ENCODE measurements at regions not wholly inside any gene's neighbourhood (a gene's known extent, or its start where the extent isn't known, plus 50 kb on each side); places are given as distances from the start of the nearest gene placed in this dataset.

DNA sequence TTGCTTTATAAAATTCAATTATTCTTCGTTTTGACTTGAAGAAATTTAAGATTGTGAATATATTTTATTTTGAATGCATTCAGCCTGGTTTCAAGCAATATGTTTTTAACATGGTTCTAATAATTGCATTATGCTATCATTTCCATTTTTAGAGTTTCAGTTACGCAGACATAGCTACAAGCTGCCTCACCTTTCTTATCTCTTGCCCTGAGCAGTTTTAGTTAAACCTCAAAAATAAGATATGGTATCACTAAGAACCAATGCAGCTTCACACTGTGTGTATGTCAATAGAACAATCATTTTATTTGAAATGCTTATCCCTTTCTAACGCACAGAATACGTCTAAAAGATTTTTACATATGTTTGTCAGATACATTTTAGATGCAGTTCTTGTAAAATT lies 632.6 kb upstream of the KCND2 start:
- WGBS, result 73% methylated on average over 4 of the region's 4 CpGs
- TF ChIP-seq TAF1 (conservative IDR thresholded peaks at IDR 0.05) (no peak), HNF4G (IDR thresholded peaks at IDR 0.05) (no peak), RAD21 (IDR thresholded peaks at IDR 0.05) (no peak), FOXA2 (IDR thresholded peaks at IDR 0.05) (no peak), SP1 (IDR thresholded peaks at IDR 0.05) (no peak), HNF4A (conservative IDR thresholded peaks at IDR 0.05) (no peak), GABPA (IDR thresholded peaks at IDR 0.05 in 1 of 2, conservative IDR thresholded peaks at IDR 0.05 in 1 of 2) (no peak), RXRA (IDR thresholded peaks at IDR 0.05) (no peak)
- TF ChIP-seq, protein P1, sequence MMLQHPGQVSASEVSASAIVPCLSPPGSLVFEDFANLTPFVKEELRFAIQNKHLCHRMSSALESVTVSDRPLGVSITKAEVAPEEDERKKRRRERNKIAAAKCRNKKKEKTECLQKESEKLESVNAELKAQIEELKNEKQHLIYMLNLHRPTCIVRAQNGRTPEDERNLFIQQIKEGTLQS (IDR thresholded peaks at IDR 0.05), result no peak
- TF ChIP-seq, protein P2, sequence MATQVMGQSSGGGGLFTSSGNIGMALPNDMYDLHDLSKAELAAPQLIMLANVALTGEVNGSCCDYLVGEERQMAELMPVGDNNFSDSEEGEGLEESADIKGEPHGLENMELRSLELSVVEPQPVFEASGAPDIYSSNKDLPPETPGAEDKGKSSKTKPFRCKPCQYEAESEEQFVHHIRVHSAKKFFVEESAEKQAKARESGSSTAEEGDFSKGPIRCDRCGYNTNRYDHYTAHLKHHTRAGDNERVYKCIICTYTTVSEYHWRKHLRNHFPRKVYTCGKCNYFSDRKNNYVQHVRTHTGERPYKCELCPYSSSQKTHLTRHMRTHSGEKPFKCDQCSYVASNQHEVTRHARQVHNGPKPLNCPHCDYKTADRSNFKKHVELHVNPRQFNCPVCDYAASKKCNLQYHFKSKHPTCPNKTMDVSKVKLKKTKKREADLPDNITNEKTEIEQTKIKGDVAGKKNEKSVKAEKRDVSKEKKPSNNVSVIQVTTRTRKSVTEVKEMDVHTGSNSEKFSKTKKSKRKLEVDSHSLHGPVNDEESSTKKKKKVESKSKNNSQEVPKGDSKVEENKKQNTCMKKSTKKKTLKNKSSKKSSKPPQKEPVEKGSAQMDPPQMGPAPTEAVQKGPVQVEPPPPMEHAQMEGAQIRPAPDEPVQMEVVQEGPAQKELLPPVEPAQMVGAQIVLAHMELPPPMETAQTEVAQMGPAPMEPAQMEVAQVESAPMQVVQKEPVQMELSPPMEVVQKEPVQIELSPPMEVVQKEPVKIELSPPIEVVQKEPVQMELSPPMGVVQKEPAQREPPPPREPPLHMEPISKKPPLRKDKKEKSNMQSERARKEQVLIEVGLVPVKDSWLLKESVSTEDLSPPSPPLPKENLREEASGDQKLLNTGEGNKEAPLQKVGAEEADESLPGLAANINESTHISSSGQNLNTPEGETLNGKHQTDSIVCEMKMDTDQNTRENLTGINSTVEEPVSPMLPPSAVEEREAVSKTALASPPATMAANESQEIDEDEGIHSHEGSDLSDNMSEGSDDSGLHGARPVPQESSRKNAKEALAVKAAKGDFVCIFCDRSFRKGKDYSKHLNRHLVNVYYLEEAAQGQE (IDR thresholded peaks at IDR 0.05), result no peak
- TF ChIP-seq, protein P3, sequence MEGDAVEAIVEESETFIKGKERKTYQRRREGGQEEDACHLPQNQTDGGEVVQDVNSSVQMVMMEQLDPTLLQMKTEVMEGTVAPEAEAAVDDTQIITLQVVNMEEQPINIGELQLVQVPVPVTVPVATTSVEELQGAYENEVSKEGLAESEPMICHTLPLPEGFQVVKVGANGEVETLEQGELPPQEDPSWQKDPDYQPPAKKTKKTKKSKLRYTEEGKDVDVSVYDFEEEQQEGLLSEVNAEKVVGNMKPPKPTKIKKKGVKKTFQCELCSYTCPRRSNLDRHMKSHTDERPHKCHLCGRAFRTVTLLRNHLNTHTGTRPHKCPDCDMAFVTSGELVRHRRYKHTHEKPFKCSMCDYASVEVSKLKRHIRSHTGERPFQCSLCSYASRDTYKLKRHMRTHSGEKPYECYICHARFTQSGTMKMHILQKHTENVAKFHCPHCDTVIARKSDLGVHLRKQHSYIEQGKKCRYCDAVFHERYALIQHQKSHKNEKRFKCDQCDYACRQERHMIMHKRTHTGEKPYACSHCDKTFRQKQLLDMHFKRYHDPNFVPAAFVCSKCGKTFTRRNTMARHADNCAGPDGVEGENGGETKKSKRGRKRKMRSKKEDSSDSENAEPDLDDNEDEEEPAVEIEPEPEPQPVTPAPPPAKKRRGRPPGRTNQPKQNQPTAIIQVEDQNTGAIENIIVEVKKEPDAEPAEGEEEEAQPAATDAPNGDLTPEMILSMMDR (IDR thresholded peaks at IDR 0.05; ENCODE audit: low read depth, low read length, missing input control), result no peak
- TF ChIP-seq, protein P4, sequence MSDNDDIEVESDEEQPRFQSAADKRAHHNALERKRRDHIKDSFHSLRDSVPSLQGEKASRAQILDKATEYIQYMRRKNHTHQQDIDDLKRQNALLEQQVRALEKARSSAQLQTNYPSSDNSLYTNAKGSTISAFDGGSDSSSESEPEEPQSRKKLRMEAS (IDR thresholded peaks at IDR 0.05), result no peak
- TF ChIP-seq, protein P5, sequence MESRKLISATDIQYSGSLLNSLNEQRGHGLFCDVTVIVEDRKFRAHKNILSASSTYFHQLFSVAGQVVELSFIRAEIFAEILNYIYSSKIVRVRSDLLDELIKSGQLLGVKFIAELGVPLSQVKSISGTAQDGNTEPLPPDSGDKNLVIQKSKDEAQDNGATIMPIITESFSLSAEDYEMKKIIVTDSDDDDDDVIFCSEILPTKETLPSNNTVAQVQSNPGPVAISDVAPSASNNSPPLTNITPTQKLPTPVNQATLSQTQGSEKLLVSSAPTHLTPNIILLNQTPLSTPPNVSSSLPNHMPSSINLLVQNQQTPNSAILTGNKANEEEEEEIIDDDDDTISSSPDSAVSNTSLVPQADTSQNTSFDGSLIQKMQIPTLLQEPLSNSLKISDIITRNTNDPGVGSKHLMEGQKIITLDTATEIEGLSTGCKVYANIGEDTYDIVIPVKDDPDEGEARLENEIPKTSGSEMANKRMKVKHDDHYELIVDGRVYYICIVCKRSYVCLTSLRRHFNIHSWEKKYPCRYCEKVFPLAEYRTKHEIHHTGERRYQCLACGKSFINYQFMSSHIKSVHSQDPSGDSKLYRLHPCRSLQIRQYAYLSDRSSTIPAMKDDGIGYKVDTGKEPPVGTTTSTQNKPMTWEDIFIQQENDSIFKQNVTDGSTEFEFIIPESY (IDR thresholded peaks at IDR 0.05), result no peak

DNA sequence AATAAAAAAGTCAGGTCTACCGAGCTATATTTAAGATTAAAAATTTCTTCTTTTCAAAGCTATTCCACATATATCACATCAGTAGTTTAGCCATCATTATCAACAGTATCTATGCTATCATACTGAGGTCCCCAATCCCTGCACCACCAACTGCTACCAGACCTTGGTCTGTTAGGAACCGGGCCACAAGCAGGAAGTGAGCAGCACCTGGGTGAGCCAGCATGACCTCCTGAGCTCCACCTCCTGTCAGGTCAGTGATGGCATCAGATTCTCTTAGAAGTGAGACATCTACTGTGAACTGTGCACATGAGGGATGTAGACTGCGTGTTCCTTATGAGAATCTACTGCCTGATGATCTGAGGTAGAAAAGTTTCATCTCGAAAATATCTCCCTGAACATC lies 632.1 kb upstream of the KCND2 start:
- no peaks in the 10 kb centered on the region for H3K27me3 ChIP-seq (ENCODE audit: control insufficient read depth in 4 of 4, insufficient read depth in 4 of 4, low read length in 3 of 4)
- no peak overlapping the region for H3K27ac ChIP-seq (ENCODE audit: low read depth in 1 of 2, low read length in 2 of 2)
- no peak overlapping the region for H3K4me3 ChIP-seq (ENCODE audit: low read depth in 1 of 3, low read length in 3 of 3)
- H3K4me1 ChIP-seq (ENCODE audit: control insufficient read depth in 4 of 4, insufficient read depth in 4 of 4, low read length in 3 of 4), result no peaks in the 10 kb centered on the region
- H3K9me3 ChIP-seq (ENCODE audit: control insufficient read depth in 4 of 4, low read length in 3 of 4), result no peaks in the 10 kb centered on the region
- WGBS, result 71% methylated on average over 4 of the region's 4 CpGs
- no peak for DNase-seq (ENCODE audit: low spot score)
- H3K9ac ChIP-seq (ENCODE audit: low read depth in 1 of 2, low read length in 2 of 2), result no peak overlapping the region
- no peak for TF ChIP-seq GABPA (IDR thresholded peaks at IDR 0.05 in 1 of 2, conservative IDR thresholded peaks at IDR 0.05 in 1 of 2)
- TF ChIP-seq HNF4G (IDR thresholded peaks at IDR 0.05), result no peak
- no peak for TF ChIP-seq EGR1 (IDR thresholded peaks at IDR 0.05; ENCODE audit: low read depth in 2 of 2)
- no peak for TF ChIP-seq RAD21 (IDR thresholded peaks at IDR 0.05)
- TF ChIP-seq, protein P5 (IDR thresholded peaks at IDR 0.05), result no peak
- no peaks in the 10 kb centered on the region for H3K36me3 ChIP-seq (ENCODE audit: control insufficient read depth in 4 of 4, insufficient read depth in 3 of 4, low read depth in 1 of 4, low read length in 3 of 4)

More for the DNA sequence above, 632.6 kb upstream of the KCND2 start:
- no peak overlapping the region for H3K27ac ChIP-seq (ENCODE audit: low read depth in 1 of 2, low read length in 2 of 2)
- no peak overlapping the region for H3K4me3 ChIP-seq (ENCODE audit: low read depth in 1 of 3, low read length in 3 of 3)
- no peak overlapping the region for H3K9ac ChIP-seq (ENCODE audit: low read depth in 1 of 2, low read length in 2 of 2)
- no peaks in the 10 kb centered on the region for H3K36me3 ChIP-seq (ENCODE audit: control insufficient read depth in 4 of 4, insufficient read depth in 3 of 4, low read depth in 1 of 4, low read length in 3 of 4)
- H3K4me1 ChIP-seq (ENCODE audit: control insufficient read depth in 4 of 4, insufficient read depth in 4 of 4, low read length in 3 of 4), result no peaks in the 10 kb centered on the region
- DNase-seq (ENCODE audit: low spot score), result no peak
- H3K9me3 ChIP-seq (ENCODE audit: control insufficient read depth in 4 of 4, low read length in 3 of 4), result no peaks in the 10 kb centered on the region
- H3K27me3 ChIP-seq (ENCODE audit: control insufficient read depth in 4 of 4, insufficient read depth in 4 of 4, low read length in 3 of 4), result no peaks in the 10 kb centered on the region

Measured in liver (tissue), 8 donors.